ENCODE measurements at regions not wholly inside any gene's neighbourhood (a gene's known extent, or its start where the extent isn't known, plus 50 kb on each side); places are given as distances from the start of the nearest gene placed in this dataset.

GRCh38 chr12:115767916-115768315, 509.6 kb downstream of the MED13L start:
- Histone ChIP-seq H3K9me1 (ENCODE audit: control insufficient read depth, insufficient read depth, low read length) (no peaks in the 10 kb centered on the region), H3K9ac (ENCODE audit: insufficient read depth in 1 of 2, low read depth in 2 of 2, low read length in 2 of 2) (no peak overlapping the region), H3K36me3 (ENCODE audit: control insufficient read depth, insufficient read depth, low read length) (no peaks in the 10 kb centered on the region), H3K27me3 (ENCODE audit: control insufficient read depth in 2 of 2, insufficient read depth in 2 of 2, low read length in 2 of 2) (no peaks in the 10 kb centered on the region), H3K4me1 (replicated peaks in 1 of 2; ENCODE audit: control insufficient read depth in 2 of 2, insufficient read depth in 2 of 2, low read length in 2 of 2) (no peaks in the 10 kb centered on the region), H3K9me3 (replicated peaks; ENCODE audit: control insufficient read depth, insufficient read depth, low read depth, low read length) (no peaks in the 10 kb centered on the region), H3K27ac (ENCODE audit: extremely low read depth, low read depth, low read length) (no peak overlapping the region), H2AFZ (ENCODE audit: low read depth, low read length) (no peak overlapping the region), H3K4me2 (ENCODE audit: insufficient read depth, low read length) (no peak overlapping the region), H4K20me1 (replicated peaks; ENCODE audit: control insufficient read depth, insufficient read depth, low read length) (no peaks in the 10 kb centered on the region), H3K79me2 (ENCODE audit: control insufficient read depth, insufficient read depth, low read length) (no peaks in the 10 kb centered on the region), H3K4me3 (no peak overlapping the region)
- ATAC-seq, result no peak
- BruUV-seq (replicated peaks), result no TSS peak
- POLR2A ChIA-PET, result no interaction called here
- in situ Hi-C loops (cut with MboI), result loop anchor here (25.0 kb wide), 1 partner anchor 1781 kb away; no protein-coding TSS in a partner anchor
- no peak for DNase-seq (ENCODE audit: extremely low read depth in 1 of 4, low spot score in 3 of 4)
- FAIRE-seq, result no peak
- intact Hi-C loops (cut with micrococcal nuclease), result no loop called here
- WGBS (ENCODE audit: insufficient coverage, low coverage, missing lambda C conversion rate), result 3% methylated on average over 5 of the region's 5 CpGs
- CTCF ChIA-PET (ENCODE audit: low intra/inter-chr PET ratio), result no interaction called here
- TF ChIP-seq, protein P1, sequence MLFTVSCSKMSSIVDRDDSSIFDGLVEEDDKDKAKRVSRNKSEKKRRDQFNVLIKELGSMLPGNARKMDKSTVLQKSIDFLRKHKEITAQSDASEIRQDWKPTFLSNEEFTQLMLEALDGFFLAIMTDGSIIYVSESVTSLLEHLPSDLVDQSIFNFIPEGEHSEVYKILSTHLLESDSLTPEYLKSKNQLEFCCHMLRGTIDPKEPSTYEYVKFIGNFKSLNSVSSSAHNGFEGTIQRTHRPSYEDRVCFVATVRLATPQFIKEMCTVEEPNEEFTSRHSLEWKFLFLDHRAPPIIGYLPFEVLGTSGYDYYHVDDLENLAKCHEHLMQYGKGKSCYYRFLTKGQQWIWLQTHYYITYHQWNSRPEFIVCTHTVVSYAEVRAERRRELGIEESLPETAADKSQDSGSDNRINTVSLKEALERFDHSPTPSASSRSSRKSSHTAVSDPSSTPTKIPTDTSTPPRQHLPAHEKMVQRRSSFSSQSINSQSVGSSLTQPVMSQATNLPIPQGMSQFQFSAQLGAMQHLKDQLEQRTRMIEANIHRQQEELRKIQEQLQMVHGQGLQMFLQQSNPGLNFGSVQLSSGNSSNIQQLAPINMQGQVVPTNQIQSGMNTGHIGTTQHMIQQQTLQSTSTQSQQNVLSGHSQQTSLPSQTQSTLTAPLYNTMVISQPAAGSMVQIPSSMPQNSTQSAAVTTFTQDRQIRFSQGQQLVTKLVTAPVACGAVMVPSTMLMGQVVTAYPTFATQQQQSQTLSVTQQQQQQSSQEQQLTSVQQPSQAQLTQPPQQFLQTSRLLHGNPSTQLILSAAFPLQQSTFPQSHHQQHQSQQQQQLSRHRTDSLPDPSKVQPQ (CRISPR knock-in tag; IDR thresholded peaks at IDR 0.05; ENCODE audit: borderline replicate concordance), result no peak
- no peak for TF ChIP-seq PCBP1 (IDR thresholded peaks at IDR 0.05; ENCODE audit: low read depth, low read length, poor library complexity, severe bottlenecking)
- no peak for TF ChIP-seq KHSRP (IDR thresholded peaks at IDR 0.05)
- TF ChIP-seq RFX7 (CRISPR knock-in tag; IDR thresholded peaks at IDR 0.05), result no peak
- TF ChIP-seq ZNF586 (CRISPR knock-in tag; conservative IDR thresholded peaks at IDR 0.05), result no peak
- no peak for TF ChIP-seq HDAC1 (IDR thresholded peaks at IDR 0.05)
- TF ChIP-seq, protein P2, sequence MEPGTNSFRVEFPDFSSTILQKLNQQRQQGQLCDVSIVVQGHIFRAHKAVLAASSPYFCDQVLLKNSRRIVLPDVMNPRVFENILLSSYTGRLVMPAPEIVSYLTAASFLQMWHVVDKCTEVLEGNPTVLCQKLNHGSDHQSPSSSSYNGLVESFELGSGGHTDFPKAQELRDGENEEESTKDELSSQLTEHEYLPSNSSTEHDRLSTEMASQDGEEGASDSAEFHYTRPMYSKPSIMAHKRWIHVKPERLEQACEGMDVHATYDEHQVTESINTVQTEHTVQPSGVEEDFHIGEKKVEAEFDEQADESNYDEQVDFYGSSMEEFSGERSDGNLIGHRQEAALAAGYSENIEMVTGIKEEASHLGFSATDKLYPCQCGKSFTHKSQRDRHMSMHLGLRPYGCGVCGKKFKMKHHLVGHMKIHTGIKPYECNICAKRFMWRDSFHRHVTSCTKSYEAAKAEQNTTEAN (CRISPR knock-in tag; IDR thresholded peaks at IDR 0.05), result no peak
- no peak for TF ChIP-seq ELF4 (CRISPR knock-in tag; IDR thresholded peaks at IDR 0.05)
- no peak for TF ChIP-seq PCBP2 (IDR thresholded peaks at IDR 0.05; ENCODE audit: low read depth, low read length, poor library complexity, severe bottlenecking)
- no peak for TF ChIP-seq ZNF699 (CRISPR knock-in tag; IDR thresholded peaks at IDR 0.05; ENCODE audit: insufficient replicate concordance)
- TF ChIP-seq, protein P3, sequence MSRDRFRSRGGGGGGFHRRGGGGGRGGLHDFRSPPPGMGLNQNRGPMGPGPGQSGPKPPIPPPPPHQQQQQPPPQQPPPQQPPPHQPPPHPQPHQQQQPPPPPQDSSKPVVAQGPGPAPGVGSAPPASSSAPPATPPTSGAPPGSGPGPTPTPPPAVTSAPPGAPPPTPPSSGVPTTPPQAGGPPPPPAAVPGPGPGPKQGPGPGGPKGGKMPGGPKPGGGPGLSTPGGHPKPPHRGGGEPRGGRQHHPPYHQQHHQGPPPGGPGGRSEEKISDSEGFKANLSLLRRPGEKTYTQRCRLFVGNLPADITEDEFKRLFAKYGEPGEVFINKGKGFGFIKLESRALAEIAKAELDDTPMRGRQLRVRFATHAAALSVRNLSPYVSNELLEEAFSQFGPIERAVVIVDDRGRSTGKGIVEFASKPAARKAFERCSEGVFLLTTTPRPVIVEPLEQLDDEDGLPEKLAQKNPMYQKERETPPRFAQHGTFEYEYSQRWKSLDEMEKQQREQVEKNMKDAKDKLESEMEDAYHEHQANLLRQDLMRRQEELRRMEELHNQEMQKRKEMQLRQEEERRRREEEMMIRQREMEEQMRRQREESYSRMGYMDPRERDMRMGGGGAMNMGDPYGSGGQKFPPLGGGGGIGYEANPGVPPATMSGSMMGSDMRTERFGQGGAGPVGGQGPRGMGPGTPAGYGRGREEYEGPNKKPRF (IDR thresholded peaks at IDR 0.05; ENCODE audit: low read depth, low read length), result no peak
- TF ChIP-seq, protein P4, sequence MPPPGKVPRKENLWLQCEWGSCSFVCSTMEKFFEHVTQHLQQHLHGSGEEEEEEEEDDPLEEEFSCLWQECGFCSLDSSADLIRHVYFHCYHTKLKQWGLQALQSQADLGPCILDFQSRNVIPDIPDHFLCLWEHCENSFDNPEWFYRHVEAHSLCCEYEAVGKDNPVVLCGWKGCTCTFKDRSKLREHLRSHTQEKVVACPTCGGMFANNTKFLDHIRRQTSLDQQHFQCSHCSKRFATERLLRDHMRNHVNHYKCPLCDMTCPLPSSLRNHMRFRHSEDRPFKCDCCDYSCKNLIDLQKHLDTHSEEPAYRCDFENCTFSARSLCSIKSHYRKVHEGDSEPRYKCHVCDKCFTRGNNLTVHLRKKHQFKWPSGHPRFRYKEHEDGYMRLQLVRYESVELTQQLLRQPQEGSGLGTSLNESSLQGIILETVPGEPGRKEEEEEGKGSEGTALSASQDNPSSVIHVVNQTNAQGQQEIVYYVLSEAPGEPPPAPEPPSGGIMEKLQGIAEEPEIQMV (tag; conservative IDR thresholded peaks at IDR 0.05; ENCODE audit: low read depth), result no peak
- no peak for TF ChIP-seq ESRRA (IDR thresholded peaks at IDR 0.05; ENCODE audit: borderline replicate concordance, low read depth)
- no peak for TF ChIP-seq RNF2 (IDR thresholded peaks at IDR 0.05)
- TF ChIP-seq DIDO1 (tag; IDR thresholded peaks at IDR 0.05; ENCODE audit: low read depth), result no peak
- no peak for TF ChIP-seq ZNF124 (CRISPR knock-in tag; IDR thresholded peaks at IDR 0.05)
- TF ChIP-seq BMI1 (IDR thresholded peaks at IDR 0.05; ENCODE audit: low read length), result no peak

Data from K562 (cell line).